HL-60 (cell line): ENCODE measurements at regions not wholly inside any gene's neighbourhood (a gene's known extent, or its start where the extent isn't known, plus 50 kb on each side); places are given as distances from the start of the nearest gene placed in this dataset.

Experiments used
- DNase-seq, 2 experiments: peaks; one replicate each; pipeline ENCODE4 v3.0.0-alpha.2; 2010 to 2020; ENCODE audit warnings: low read depth in 1 of 2, low spot score in 1 of 2
- H3K27ac ChIP-seq: fragments of 250-450 bp; sonication (Bioruptor Pico); replicated peaks from 2 replicates; pipeline ENCODE4 v1.5.1; 2020; ENCODE audit warnings: mild to moderate bottlenecking, moderate library complexity
- H3K27me3 ChIP-seq: fragments of 250-450 bp; sonication (Bioruptor Pico); 2 replicates; pipeline ENCODE4 v1.5.1; 2021; ENCODE audit warnings: mild to moderate bottlenecking, moderate library complexity; ENCODE audit not compliant: insufficient read depth, poor library complexity, severe bottlenecking
- H3K4me3 ChIP-seq: replicated peaks from 2 replicates; pipeline ENCODE4 v1.5.1; 2011; ENCODE audit warnings: mild to moderate bottlenecking, control low read depth, low read length; ENCODE audit not compliant: insufficient read depth
- GABPA ChIP-seq: IDR thresholded peaks from 2 replicates; pipeline ENCODE4 v1.6.1; 2012; ENCODE audit warnings: low read depth
- POLR2AphosphoS5 ChIP-seq: IDR thresholded peaks from 2 replicates; pipeline ENCODE4 v1.6.1; 2012; ENCODE audit warnings: low read depth
- SPI1 ChIP-seq: IDR thresholded peaks from 2 replicates; pipeline ENCODE4 v1.6.1; 2012; ENCODE audit warnings: low read depth, mild to moderate bottlenecking, borderline replicate concordance
- TF ChIP-seq, protein P1 (sequence below): IDR thresholded peaks from 2 replicates; pipeline ENCODE4 v1.6.1; 2012; ENCODE audit warnings: low read depth; ENCODE audit not compliant: insufficient replicate concordance
- TF ChIP-seq, protein P2 (sequence below): IDR thresholded peaks from one replicate; pipeline ENCODE4 v1.5.1; 2011; ENCODE audit warnings: low read length, control low read depth, inconsistent platforms; ENCODE audit not compliant: insufficient read depth

- Histone ChIP-seq H3K4me3 (no peak overlapping the region), H3K27ac (no peak overlapping the region), H3K27me3 (no peaks in the 10 kb centered on the region)
- TF ChIP-seq, protein P1, sequence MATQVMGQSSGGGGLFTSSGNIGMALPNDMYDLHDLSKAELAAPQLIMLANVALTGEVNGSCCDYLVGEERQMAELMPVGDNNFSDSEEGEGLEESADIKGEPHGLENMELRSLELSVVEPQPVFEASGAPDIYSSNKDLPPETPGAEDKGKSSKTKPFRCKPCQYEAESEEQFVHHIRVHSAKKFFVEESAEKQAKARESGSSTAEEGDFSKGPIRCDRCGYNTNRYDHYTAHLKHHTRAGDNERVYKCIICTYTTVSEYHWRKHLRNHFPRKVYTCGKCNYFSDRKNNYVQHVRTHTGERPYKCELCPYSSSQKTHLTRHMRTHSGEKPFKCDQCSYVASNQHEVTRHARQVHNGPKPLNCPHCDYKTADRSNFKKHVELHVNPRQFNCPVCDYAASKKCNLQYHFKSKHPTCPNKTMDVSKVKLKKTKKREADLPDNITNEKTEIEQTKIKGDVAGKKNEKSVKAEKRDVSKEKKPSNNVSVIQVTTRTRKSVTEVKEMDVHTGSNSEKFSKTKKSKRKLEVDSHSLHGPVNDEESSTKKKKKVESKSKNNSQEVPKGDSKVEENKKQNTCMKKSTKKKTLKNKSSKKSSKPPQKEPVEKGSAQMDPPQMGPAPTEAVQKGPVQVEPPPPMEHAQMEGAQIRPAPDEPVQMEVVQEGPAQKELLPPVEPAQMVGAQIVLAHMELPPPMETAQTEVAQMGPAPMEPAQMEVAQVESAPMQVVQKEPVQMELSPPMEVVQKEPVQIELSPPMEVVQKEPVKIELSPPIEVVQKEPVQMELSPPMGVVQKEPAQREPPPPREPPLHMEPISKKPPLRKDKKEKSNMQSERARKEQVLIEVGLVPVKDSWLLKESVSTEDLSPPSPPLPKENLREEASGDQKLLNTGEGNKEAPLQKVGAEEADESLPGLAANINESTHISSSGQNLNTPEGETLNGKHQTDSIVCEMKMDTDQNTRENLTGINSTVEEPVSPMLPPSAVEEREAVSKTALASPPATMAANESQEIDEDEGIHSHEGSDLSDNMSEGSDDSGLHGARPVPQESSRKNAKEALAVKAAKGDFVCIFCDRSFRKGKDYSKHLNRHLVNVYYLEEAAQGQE: no peak
- TF ChIP-seq POLR2AphosphoS5 (no peak), SPI1 (no peak), GABPA (no peak)
- TF ChIP-seq, protein P2, sequence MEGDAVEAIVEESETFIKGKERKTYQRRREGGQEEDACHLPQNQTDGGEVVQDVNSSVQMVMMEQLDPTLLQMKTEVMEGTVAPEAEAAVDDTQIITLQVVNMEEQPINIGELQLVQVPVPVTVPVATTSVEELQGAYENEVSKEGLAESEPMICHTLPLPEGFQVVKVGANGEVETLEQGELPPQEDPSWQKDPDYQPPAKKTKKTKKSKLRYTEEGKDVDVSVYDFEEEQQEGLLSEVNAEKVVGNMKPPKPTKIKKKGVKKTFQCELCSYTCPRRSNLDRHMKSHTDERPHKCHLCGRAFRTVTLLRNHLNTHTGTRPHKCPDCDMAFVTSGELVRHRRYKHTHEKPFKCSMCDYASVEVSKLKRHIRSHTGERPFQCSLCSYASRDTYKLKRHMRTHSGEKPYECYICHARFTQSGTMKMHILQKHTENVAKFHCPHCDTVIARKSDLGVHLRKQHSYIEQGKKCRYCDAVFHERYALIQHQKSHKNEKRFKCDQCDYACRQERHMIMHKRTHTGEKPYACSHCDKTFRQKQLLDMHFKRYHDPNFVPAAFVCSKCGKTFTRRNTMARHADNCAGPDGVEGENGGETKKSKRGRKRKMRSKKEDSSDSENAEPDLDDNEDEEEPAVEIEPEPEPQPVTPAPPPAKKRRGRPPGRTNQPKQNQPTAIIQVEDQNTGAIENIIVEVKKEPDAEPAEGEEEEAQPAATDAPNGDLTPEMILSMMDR: no peak
- DNase-seq: no peak
Observed at GRCh38 chr7:9921326-9921725, 1052.3 kb upstream of the PHF14 start.

GRCh38 chr7:9937944-9938631 is 1035.6 kb upstream of the PHF14 start:
- no peak for DNase-seq
- Histone ChIP-seq H3K27me3 (no peaks in the 10 kb centered on the region), H3K4me3 (no peak overlapping the region), H3K27ac (no peak overlapping the region)
- TF ChIP-seq GABPA (no peak), SPI1 (no peak), POLR2AphosphoS5 (no peak)
- TF ChIP-seq, protein P1: no peak
- TF ChIP-seq, protein P2: no peak

DNA sequence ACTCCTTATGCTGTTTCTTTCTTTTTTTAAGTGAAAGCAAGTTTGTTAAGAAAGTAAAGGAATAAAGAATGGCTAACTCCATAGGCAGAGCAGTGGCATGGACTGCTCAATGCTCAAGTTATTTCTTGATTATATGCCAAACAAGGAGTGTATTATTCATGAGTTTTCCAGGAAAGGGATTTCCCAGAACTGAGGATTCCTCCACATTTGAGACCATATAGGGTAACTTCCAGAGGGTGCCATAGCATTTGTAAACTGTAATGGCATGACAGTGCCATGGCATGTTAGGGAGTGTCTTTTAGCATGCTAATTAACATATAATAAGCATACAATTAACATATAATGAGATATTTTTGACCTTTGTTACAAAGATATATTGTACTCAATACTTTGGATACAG is 1034.5 kb upstream of the PHF14 start:
- DNase-seq: no peak
- no peaks in the 10 kb centered on the region for H3K27me3 ChIP-seq
- no peak overlapping the region for H3K4me3 ChIP-seq
- no peak overlapping the region for H3K27ac ChIP-seq
- TF ChIP-seq, protein P2: no peak
- TF ChIP-seq, protein P1: no peak
- no peak for TF ChIP-seq SPI1
- no peak for TF ChIP-seq GABPA
- TF ChIP-seq POLR2AphosphoS5: no peak
